ENCODE measurements at regions not wholly inside any gene's neighbourhood (a gene's known extent, or its start where the extent isn't known, plus 50 kb on each side); places are given as distances from the start of the nearest gene placed in this dataset.

- Mint-ChIP-seq H3K36me3 (ENCODE audit: insufficient read depth, unreplicated experiment) (no peaks in the 10 kb centered on the region), H3K27ac (ENCODE audit: low read depth, unreplicated experiment) (no peak overlapping the region), H3K4me3 (ENCODE audit: unreplicated experiment) (no peak overlapping the region), H3K27me3 (ENCODE audit: insufficient read depth, unreplicated experiment) (no peaks in the 10 kb centered on the region), H3K4me1 (ENCODE audit: insufficient read depth, unreplicated experiment) (peaks cover 5% of the 10 kb centered on the region), H3K9me3 (ENCODE audit: unreplicated experiment) (peaks cover 6% of the 10 kb centered on the region)
- DNase-seq (ENCODE audit: unreplicated experiment) = no peak
- BruUV-seq (replicated peaks) = no TSS peak
- intact Hi-C loops (cut with micrococcal nuclease) = no loop called here
- TF ChIP-seq, protein P1, sequence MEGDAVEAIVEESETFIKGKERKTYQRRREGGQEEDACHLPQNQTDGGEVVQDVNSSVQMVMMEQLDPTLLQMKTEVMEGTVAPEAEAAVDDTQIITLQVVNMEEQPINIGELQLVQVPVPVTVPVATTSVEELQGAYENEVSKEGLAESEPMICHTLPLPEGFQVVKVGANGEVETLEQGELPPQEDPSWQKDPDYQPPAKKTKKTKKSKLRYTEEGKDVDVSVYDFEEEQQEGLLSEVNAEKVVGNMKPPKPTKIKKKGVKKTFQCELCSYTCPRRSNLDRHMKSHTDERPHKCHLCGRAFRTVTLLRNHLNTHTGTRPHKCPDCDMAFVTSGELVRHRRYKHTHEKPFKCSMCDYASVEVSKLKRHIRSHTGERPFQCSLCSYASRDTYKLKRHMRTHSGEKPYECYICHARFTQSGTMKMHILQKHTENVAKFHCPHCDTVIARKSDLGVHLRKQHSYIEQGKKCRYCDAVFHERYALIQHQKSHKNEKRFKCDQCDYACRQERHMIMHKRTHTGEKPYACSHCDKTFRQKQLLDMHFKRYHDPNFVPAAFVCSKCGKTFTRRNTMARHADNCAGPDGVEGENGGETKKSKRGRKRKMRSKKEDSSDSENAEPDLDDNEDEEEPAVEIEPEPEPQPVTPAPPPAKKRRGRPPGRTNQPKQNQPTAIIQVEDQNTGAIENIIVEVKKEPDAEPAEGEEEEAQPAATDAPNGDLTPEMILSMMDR (IDR thresholded peaks at IDR 0.05; ENCODE audit: unreplicated experiment) = no peak
- ChIA-PET POLR2A (no interaction called here), CTCF (no interaction called here)
These were observed 594.8 kb upstream of the GOT2 start for GRCh38 chr16:59328961-59329360.

- Mint-ChIP-seq H3K27me3 (ENCODE audit: insufficient read depth, unreplicated experiment) (no peaks in the 10 kb centered on the region), H3K27ac (ENCODE audit: low read depth, unreplicated experiment) (no peak overlapping the region), H3K36me3 (ENCODE audit: insufficient read depth, unreplicated experiment) (no peaks in the 10 kb centered on the region), H3K4me1 (ENCODE audit: insufficient read depth, unreplicated experiment) (peaks cover 5% of the 10 kb centered on the region), H3K4me3 (ENCODE audit: unreplicated experiment) (no peak overlapping the region), H3K9me3 (ENCODE audit: unreplicated experiment) (no peaks in the 10 kb centered on the region)
- intact Hi-C loops (cut with micrococcal nuclease) = no loop called here
- no TSS peak for BruUV-seq (replicated peaks)
- no peak for DNase-seq (ENCODE audit: unreplicated experiment)
- ChIA-PET CTCF (no interaction called here), POLR2A (no interaction called here)
- TF ChIP-seq, protein P1 (IDR thresholded peaks at IDR 0.05; ENCODE audit: unreplicated experiment) = no peak
These were observed 593.8 kb upstream of the GOT2 start for GRCh38 chr16:59327894-59328293.

DNA sequence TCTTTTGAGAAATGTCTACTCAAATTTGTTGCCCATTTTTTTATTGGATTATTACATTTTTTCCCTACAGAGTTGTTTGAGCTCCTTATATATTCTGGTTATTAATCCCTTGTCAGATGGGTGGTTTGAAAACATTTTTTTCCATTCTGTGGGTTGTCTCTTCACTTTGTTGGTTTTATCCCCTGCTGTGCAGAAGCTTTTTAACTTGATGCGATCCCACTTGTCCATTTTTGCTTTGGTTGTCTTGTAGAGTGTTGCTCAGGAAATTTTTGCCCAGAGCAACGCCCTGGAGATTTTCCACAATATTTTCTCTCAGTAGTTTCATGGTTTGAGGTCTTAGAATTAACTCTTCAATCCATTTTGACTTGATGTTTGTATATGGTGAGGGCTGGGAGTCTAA, 592.8 kb upstream of the GOT2 start:
- intact Hi-C loops (cut with micrococcal nuclease) = no loop called here
- Mint-ChIP-seq H3K36me3 (ENCODE audit: insufficient read depth, unreplicated experiment) (no peaks in the 10 kb centered on the region), H3K27me3 (ENCODE audit: insufficient read depth, unreplicated experiment) (no peaks in the 10 kb centered on the region), H3K4me1 (ENCODE audit: insufficient read depth, unreplicated experiment) (peaks cover 5% of the 10 kb centered on the region), H3K27ac (ENCODE audit: low read depth, unreplicated experiment) (no peak overlapping the region), H3K9me3 (ENCODE audit: unreplicated experiment) (no peaks in the 10 kb centered on the region), H3K4me3 (ENCODE audit: unreplicated experiment) (no peak overlapping the region)
- BruUV-seq (replicated peaks) = no TSS peak
- TF ChIP-seq, protein P1 (IDR thresholded peaks at IDR 0.05; ENCODE audit: unreplicated experiment) = no peak
- no peak for DNase-seq (ENCODE audit: unreplicated experiment)
- ChIA-PET CTCF (interaction anchor here (0.6 kb wide), 1 partner anchor 13 kb away, joined by 3 read pairs; no protein-coding TSS in a partner anchor), POLR2A (no interaction called here)

DNA sequence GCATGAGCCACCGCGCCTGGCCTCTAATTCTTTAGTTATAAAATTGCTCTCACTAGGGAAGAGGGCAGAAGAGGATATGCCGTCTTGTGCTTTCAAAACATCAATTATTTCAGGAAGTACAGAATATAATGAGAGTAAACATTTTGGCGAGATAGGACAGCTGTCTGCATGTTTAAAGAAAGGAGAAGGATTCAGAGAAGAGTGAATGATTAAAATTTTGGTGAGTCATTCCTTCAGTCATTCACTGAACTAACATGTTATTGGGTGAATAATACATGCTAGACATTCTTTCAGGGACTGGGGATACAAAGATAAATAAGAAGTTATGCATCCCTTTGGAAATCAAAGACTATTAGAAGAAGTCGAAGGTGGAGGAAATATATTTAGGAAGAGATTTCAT, 590.3 kb upstream of the GOT2 start:
- no peak for DNase-seq (ENCODE audit: unreplicated experiment)
- TF ChIP-seq, protein P1 (IDR thresholded peaks at IDR 0.05; ENCODE audit: unreplicated experiment) = no peak
- no peak overlapping the region for H3K27ac Mint-ChIP-seq (ENCODE audit: low read depth, unreplicated experiment)
- intact Hi-C loops (cut with micrococcal nuclease) = no loop called here
- POLR2A ChIA-PET = no interaction called here
- no peak overlapping the region for H3K4me3 Mint-ChIP-seq (ENCODE audit: unreplicated experiment)
- H3K36me3 Mint-ChIP-seq (ENCODE audit: insufficient read depth, unreplicated experiment) = no peaks in the 10 kb centered on the region
- BruUV-seq (replicated peaks) = no TSS peak
- peaks cover 5% of the 10 kb centered on the region for H3K4me1 Mint-ChIP-seq (ENCODE audit: insufficient read depth, unreplicated experiment)
- H3K9me3 Mint-ChIP-seq (ENCODE audit: unreplicated experiment) = no peaks in the 10 kb centered on the region
- CTCF ChIA-PET = no interaction called here
- H3K27me3 Mint-ChIP-seq (ENCODE audit: insufficient read depth, unreplicated experiment) = no peaks in the 10 kb centered on the region
